ENCODE measurements at regions not wholly inside any gene's neighbourhood (a gene's known extent, or its start where the extent isn't known, plus 50 kb on each side); places are given as distances from the start of the nearest gene placed in this dataset.
A peak's percentile ranks its signal among the peaks of the same experiment; 100 is the strongest.
"Not testable (repeated sequence)": the region's sequence is repeated elsewhere in the genome, so short reads cannot be mapped to it uniquely, and the experiment has no call there.

DNA sequence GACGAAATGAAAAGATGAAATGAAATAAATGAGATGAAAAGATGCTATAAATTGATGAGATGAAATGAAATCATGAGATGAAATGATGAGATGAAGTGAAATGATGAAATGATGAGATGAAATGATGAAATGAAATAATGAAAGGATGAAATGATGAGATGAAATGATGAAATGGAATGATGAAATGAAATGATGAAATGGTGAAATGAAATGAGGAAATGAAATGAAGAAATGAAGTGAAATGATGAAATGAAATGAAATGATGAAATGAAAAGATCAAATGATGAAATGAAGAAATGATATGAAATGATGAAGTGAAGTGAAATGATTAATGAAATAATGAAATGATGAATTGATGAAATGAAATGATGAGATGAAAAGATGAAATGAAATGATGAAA lies 138.5 kb upstream of the ERV3-1 start:
- DNase-seq, result not testable (repeated sequence)

DNA sequence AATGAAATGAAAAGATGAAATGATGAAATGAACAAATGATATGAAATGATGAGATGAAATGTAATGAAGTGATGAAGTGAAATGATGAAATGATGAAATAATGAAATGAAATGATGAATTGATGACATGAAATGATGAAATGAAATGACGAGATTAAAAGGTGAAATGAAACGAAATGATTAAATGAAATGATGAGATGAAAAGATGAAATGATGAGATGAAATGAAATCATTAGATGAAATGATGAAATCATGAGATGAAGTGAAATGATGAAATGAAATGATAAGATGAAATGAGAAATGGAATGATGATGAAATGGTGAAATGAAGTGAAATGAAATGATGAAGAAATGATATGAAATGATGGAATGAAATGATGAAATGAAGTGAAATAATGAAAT lies 138.1 kb upstream of the ERV3-1 start:
- not testable (repeated sequence) for DNase-seq

DNA sequence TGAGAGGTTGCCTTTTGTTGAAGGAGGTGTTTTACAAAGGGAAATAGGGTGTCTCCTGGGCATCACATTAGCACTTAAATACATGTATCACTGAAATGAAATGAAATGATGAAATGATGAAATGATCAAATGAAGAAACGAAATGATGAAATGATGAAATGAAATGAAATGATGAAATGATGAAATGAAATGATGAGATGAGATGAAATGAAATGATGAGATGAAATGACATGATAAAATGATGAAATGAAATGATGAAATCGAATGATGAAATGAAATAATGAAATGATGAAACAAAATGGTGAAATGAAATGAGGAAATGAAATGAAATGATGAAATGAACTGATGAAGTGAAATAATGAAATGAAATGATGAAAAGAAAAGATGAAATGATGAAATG lies 137.6 kb upstream of the ERV3-1 start:
- not testable (repeated sequence) for DNase-seq

DNA sequence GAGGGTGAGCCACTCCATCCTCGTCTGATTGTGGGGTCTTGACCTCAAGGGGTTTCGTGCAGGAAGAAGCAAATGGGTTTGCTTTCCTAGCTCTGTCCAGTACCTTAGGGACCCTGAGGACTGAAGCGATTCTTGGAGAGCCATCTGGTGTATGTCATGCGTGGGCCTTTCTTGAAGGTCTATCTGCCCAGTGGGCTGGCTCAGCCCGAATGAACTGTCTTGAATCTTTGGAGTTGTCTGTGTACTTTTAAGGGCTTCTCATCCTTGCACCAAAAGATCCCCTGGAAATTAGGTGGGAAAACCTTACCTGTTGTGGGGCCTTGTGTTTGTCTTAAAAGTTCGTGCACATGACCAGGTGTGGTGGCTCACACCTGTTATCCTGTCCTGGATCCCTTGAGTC lies 135.4 kb upstream of the ERV3-1 start:
- not testable (repeated sequence) for DNase-seq

DNA sequence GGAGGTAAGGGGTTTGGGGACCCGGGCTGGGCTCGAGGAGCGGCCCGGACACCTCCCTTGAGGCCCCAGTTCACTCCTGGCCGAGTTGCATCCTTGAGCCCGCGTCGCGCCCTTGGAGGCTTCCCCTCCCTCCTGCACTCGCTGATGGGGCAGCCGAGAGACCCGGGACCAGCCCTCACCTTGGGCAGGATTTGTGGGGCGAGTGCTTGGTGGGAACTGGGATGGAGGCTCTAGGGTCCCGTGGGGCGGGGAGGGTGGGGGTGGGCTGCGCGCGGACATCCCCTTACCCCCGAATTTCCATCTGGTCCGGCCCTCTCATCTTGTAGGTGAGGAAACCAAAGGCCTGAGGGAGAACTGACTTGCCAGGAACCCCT lies 134.9 kb upstream of the ERV3-1 start:
- not testable (repeated sequence) for DNase-seq

DNA sequence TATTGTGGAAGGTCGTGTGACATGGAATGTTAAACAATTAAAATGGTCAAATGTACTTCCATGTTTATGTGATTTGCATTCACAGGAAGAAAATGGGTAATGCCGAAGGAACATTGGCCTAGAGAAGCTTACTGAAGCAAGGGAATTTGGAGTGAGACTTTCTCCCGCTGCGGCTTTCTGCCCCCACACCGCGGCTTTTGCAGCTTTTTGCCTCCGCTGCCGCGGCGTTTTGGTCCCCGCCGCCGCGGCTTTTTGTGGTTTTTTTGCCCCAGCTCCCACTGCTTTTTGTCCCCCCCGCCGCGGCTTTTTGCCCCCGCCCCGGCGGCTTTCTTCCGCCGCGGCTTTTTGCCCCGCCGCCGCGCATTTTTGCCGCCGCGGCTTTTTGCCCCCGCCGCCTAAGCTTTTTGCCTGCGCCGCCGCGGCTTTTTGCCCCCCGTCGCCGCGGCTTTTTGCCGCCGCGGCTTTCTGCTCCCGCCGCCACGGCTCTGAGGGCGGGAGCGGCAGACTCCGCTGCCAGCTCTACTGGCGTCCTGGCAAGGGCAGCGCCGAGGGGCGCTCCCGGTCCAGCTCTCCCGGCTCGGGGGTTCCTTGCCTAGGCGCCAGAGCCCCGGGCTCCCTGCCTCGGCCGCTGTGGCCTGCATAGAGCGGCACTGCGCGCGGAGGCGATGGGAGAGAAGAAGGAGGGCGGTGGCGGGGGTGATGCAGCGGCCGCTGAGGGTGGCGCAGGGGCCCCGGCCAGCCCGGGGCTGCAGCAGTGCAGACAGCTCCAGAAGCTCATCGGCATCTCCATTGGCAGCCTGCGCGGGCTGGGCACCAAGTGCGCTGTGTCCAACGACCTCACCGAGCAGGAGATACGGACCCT lies 134.3 kb upstream of the ERV3-1 start:
- DNase-seq, result peak in 1 of 2 experiments; percentile 3

DNA sequence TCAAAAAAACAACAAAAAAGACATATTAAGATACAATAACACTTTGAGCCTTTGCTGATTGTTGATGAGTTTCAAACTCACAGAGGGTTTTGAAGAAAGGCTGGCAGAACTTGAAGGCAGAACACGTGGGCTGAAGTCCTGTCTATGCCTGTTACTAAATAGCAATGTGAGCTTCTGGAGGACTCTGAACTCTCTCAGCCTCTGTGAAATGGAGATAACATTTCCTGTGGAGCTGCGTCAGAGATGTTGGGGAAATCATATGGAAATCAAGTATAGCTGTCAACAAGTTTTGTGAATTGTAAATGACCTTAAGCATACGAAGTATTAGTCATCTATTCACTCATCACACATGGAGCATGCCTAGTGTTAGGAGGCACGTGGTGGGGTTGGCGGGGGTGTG lies 130.4 kb upstream of the ERV3-1 start:
- not testable (repeated sequence) for DNase-seq

DNA sequence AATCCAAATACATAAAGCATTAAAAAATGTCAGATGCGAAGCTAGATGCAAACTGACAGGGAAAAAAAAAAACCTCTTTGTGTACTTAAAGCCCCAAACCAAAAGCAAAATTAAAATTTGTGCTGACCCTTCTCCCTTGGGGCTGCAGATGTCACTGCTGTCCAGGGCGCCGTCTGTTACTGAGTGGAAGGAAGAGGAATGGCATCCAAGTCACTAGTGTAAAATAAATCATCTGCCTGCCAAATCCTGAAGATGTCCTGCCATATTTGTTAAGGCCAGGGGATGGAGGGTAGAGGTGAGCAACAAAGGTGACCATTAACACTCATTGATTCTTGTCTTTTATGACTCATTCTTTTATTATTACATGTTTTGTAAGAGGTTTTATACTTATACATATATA lies 126.6 kb upstream of the ERV3-1 start:
- not testable (repeated sequence) for DNase-seq

DNA sequence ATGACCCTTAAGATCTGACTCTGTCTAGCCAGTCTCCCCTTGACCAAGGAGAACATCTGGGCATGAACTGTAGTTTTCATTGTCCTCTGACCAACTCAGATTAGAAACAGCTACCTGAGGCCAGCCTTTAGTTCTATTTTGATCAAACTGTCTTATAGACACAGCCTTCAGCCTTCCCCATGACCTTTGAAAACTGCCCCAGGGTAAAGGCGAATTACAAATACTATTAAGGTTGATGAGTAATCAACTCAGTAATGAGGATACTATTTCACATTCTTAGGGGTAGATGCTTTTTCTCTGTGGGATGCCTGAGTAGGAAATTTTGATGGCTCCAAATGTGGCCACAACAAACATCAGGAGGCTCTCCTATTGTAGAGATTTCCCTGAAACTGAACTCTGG lies 125.8 kb upstream of the ERV3-1 start:
- DNase-seq, result not testable (repeated sequence)

DNA sequence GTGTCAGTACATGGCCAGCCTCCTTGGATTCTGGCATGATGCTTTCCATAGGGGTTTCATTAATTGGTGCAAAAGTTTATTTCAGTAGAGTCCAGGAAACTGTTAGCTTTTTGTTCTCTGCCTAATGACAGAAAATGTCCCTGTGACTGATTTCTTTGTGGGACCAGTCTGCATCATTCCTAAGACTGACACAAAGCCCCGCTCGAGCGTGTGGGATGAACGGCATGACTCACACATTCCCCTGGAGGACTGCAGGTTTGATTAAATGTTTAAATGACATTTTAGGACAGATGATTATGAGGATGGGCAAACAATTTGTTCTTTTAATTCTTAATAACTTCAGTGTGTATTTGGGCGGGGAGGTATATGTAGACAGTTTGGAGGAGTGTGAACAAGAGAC lies 120.9 kb upstream of the ERV3-1 start:
- DNase-seq, result not testable (repeated sequence)

DNA sequence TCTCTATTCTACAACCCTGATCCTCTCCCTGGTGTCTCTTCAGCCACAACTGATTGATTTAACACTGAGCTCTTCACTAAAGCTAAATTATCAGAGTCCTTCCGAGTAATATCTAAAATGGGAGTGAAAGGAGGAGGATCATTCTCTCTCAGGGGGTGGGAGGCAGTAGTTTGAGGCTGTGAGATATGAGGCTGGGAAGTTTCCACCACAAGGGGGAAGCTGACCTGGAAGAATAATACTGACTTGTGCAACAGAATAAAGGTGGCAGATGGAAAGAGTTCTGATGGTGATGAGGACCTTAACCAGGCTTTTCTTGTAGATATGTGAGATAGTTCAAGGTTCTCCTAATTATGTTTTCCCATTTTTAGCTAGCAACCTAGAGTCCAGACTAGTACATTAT lies 118.1 kb upstream of the ERV3-1 start:
- DNase-seq, result not testable (repeated sequence)

DNA sequence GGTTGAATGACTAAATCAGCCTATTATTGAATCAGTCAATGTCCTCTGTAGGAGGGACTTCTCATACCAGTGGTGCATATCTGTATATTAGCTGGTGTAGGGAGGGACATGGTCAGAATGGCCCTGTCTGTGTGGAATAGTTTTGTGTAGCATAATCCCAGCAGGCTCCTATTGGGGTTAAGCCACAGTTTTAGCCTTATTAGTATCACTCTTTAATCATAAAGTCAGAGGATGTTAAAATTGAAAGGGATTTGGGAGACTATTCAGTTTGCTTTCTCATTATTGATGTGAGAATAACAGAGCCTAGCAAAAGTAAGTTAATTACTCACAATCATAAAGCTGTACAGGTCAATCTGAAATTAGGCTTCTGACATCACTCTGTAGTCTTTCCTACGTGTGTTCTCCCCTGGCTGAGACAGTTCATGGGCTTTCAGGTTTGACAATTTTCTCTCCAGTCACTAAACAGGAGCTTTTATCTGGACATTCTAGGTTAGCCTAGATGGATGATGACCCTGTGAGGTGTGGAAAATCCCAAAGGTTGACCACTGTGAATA lies 99.2 kb upstream of the ERV3-1 start:
- not testable (repeated sequence) for DNase-seq

DNA sequence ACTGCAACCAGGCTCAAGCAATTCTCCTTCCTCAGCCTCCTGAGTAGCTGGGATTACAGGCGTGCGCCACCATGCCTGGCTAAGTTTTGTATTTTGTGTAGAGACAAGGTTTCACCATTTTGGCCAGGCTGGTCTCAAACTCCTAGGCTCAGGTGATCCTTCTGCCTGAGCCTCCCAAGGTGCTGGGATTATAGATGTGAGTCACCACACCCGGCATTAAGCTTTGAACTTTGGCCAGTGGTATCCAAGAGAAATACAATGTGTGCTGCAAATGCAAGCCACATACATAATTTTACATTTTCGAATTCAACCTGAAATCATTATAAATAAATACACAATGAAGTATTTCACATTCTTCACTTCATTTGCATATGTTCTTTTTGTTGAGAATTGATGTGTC lies 94.0 kb upstream of the ERV3-1 start:
- not testable (repeated sequence) for DNase-seq

DNA sequence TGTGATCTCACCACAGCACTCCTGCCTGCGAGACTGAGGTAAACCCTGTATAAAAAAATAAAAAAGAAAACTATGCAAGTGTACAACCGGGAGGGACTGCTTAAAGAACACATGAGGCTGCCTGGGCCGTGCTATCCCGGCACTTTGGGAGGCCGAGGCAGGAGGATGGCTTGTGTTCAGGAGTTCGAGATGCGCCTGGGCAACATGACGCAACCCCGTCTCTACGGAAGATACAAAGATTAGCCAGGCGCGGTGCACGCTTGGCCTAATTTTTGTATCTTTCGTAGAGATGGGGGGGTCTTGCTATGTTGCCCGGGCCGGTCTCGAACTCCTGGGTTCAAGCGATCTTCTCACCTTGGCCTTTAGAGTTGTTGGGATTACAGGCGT lies 75.2 kb upstream of the ERV3-1 start:
- DNase-seq, result not testable (repeated sequence)

DNA sequence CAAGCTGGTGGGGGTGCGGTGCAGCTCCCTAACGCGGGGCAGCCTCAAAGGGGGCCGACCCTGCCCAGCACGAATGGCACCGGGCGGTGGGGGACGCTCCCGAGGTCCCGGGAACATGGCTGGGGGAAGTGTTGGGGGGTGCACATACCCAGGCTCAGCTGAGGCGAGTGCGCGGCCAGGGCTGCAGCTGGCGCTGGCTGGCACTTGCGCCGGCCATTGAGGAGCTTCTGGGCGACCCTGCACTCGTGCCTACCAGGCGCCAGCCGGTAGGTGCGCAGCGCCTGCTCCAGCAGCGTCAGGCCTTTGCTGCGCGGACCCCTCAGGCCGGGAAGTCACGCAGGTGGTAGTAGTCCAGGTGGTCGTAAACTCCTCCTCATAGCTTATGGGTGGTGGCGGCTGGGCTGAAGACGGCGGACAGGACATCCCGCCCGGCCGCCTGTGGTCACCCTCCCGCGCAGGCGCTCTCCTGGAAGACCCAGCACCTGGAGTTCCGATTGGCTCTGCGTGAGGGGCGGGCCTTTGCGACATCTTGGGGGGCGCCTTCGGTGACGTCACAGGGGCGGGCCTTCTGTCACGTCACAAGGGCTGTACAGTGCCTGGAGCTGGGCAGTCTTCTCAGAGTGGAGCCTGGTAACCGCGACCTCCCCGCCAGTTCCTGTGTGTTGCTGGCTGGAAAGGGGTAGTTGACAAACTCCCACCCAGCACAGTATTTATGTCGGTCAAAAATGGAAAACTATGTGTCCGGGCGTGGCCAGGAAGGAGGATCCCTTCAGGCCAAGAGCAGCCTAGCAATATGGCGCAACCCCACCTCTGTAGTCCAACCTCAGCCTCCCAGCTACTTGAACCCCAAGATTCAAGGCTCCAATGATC lies 74.5 kb upstream of the ERV3-1 start:
- peak; percentile 94 to 95 for DNase-seq

DNA sequence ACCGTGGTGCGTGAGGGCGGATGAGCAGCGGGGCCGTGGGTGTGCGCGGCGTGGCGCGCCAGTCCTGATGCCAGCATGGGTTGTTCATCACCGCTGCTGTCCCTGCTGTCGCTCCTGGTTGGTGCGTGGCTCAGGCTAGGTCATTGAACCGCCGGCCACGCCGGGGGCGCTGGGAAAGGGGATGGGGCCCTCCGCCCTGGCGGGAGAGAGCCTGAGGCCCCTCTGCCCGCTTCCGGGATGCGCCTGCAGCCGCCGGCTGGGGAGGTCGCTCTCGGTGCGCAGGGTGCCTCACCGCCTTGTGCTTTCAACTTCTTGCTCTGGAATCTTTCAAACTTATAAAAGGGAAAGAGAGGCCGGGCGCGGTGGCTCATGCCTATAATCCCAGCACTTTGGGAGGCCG lies 68.5 kb upstream of the ERV3-1 start:
- DNase-seq, result not testable (repeated sequence)

DNA sequence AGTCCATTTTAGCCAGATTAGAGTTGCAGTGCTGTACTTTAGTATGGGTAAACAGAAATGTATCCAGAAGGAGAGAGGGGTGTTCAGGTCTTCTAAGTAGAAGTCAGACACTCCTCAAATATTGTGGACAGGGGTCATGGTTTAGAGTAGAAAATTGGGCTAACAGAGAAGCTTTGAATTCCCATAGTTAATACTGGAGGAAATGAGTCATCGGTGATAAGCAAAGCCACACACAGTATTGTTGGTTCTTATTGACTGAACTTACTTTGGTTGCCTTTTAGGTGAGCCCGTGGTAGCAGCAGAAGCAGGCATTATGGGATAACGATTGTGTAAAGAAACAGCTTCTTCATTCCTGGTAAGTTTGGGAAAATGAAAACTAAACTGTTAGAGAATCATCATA lies 66.7 kb upstream of the ERV3-1 start:
- not testable (repeated sequence) for DNase-seq

DNA sequence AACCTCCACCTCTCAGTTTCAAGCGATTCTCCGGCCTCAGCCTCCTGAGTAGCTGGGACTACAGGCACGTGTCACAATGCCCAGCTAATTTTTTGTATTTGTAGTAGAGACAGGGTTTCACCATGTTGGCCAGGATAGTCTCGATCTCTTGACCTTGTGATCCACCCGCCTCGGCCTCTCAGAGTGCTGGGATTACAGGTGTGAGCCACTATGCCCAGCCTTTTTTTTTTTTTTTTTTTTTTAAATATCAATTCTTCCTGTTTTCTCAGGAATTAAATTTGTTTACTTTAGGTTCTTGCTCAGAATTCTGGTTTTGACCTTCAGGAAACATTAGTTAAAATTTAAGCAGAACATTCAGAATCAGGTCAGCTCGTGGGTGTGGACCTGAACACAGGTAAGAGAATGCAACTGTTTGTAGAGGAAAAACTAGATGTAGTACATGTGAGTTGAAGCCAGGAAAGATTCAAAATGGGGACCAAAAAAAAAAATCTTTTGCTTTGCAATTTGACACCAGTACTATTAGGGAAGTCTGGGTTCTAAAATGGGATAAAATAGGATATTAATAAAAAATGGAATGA lies 65.5 kb upstream of the ERV3-1 start:
- DNase-seq, result not testable (repeated sequence)

DNA sequence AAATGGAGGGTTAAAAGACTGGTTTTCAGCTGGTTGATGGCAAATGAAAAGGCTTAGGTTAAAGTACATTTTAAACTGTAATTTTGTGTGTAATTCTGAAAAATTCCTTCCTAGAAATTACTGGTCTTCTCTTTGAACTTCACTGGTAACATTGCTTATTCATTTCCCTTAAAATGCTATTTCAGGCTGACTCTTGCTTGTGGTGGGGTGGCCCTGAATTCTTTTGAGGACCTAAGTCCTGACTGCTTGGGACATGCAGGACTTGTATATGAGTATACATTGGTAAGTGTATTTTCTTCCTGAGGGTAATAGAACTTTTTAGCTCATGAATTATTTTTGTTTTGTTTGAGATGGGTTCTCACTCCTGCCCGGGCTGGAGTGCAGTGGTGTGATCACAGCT lies 63.0 kb upstream of the ERV3-1 start:
- not testable (repeated sequence) for DNase-seq

DNA sequence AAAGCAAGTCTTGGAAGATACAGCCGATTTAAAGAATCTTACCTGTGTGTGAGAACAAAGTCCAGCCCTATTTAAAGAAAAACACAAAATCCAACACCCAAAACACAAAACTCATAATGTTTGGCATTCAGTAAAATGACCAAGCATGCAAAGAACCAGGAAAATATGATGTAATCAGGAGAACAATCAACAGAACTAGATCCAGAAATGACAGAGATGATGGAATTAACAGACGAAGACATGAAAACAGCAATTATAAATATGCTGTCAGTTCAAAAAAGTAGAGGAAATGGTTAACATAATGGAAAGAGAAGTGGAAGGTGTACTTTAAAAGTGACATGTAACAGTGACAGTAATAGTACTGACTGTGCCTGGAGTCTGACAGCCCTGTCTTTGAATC lies 56.1 kb upstream of the ERV3-1 start:
- DNase-seq, result not testable (repeated sequence)

DNA sequence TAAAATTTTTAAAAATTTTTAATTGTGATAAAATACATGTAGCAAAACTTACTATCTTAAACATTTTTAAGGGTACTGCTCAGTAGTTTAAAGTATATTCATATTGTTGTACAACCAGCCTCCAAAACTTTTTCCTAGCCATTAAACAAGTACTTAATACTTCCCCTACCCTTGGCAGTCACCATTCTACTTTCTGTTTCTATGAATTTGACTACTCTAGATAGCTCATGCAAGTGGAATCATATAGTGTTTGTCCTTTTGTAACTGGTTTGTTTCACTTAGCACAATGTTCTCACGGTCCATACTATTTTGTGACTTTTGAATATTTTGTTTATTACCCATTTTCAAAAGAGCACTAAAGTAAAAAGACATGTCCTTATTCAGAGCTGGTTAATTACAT lies 52.8 kb upstream of the ERV3-1 start:
- DNase-seq, result not testable (repeated sequence)

Measured in activated CD4-positive, alpha-beta T cell treated with anti-CD3 and anti-CD28 coated beads, Interleukin-2, amount 50 U/mL, for 48 hours (primary cell).